ENCODE measurements at regions not wholly inside any gene's neighbourhood (a gene's known extent, or its start where the extent isn't known, plus 50 kb on each side); places are given as distances from the start of the nearest gene placed in this dataset.

DNA sequence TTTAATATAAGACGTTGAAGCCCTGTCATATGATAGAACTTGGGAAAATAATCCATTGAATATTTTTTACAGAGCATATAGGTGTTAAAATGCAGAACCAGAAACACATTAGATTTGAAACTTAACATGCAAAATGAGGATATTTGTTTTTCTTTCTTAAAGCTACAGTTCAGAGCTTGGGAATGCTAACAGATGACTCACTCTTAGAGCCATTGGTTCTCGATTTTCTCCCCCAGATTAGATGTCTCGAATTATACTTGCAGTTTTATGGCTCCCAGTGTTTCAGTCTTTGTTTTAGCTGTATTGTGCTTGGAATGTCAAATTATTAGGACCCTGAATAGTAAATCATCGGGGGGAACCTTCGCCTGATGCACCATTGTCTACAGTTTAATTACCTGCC, 575.7 kb upstream of the ZP4 start:
- TF ChIP-seq, protein P1, sequence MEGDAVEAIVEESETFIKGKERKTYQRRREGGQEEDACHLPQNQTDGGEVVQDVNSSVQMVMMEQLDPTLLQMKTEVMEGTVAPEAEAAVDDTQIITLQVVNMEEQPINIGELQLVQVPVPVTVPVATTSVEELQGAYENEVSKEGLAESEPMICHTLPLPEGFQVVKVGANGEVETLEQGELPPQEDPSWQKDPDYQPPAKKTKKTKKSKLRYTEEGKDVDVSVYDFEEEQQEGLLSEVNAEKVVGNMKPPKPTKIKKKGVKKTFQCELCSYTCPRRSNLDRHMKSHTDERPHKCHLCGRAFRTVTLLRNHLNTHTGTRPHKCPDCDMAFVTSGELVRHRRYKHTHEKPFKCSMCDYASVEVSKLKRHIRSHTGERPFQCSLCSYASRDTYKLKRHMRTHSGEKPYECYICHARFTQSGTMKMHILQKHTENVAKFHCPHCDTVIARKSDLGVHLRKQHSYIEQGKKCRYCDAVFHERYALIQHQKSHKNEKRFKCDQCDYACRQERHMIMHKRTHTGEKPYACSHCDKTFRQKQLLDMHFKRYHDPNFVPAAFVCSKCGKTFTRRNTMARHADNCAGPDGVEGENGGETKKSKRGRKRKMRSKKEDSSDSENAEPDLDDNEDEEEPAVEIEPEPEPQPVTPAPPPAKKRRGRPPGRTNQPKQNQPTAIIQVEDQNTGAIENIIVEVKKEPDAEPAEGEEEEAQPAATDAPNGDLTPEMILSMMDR (IDR thresholded peaks at IDR 0.05) = no peak
- TF ChIP-seq POLR2A (IDR thresholded peaks at IDR 0.05) = no peak

Data from adrenal gland (tissue), 5 donors.